ENCODE measurements at regions not wholly inside any gene's neighbourhood (a gene's known extent, or its start where the extent isn't known, plus 50 kb on each side); places are given as distances from the start of the nearest gene placed in this dataset.

GRCh38 chr10:129373231-129373630 lies 93.8 kb upstream of the MGMT start:
- no peak for TF ChIP-seq POLR2A (IDR thresholded peaks at IDR 0.05)
- TF ChIP-seq CTCF (IDR thresholded peaks at IDR 0.05): no peak
- no peak for TF ChIP-seq POLR2AphosphoS5 (IDR thresholded peaks at IDR 0.05)

Measured in sigmoid colon (tissue), 4 donors.